ENCODE measurements at regions not wholly inside any gene's neighbourhood (a gene's known extent, or its start where the extent isn't known, plus 50 kb on each side); places are given as distances from the start of the nearest gene placed in this dataset.

- TF ChIP-seq, protein P1, sequence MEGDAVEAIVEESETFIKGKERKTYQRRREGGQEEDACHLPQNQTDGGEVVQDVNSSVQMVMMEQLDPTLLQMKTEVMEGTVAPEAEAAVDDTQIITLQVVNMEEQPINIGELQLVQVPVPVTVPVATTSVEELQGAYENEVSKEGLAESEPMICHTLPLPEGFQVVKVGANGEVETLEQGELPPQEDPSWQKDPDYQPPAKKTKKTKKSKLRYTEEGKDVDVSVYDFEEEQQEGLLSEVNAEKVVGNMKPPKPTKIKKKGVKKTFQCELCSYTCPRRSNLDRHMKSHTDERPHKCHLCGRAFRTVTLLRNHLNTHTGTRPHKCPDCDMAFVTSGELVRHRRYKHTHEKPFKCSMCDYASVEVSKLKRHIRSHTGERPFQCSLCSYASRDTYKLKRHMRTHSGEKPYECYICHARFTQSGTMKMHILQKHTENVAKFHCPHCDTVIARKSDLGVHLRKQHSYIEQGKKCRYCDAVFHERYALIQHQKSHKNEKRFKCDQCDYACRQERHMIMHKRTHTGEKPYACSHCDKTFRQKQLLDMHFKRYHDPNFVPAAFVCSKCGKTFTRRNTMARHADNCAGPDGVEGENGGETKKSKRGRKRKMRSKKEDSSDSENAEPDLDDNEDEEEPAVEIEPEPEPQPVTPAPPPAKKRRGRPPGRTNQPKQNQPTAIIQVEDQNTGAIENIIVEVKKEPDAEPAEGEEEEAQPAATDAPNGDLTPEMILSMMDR (IDR thresholded peaks at IDR 0.05; ENCODE audit: insufficient read depth, low read length), result no peak
- no peak for TF ChIP-seq POLR2AphosphoS5 (IDR thresholded peaks at IDR 0.05; ENCODE audit: low read depth)
These were observed 607.3 kb upstream of the AADAT start for GRCh38 chr4:170697045-170697444.

Measured in HL-60 (cell line).